ENCODE measurements at regions not wholly inside any gene's neighbourhood (a gene's known extent, or its start where the extent isn't known, plus 50 kb on each side); places are given as distances from the start of the nearest gene placed in this dataset.
"Not testable (repeated sequence)": the region's sequence is repeated elsewhere in the genome, so short reads cannot be mapped to it uniquely, and the experiment has no call there.

- Histone ChIP-seq H3K4me3 (no peak overlapping the region), H3K9me3 (no peaks in the 10 kb centered on the region), H3K27ac (no peak overlapping the region), H3K36me3 (no peaks in the 10 kb centered on the region), H3K4me1 (no peaks in the 10 kb centered on the region), H3K27me3 (no peaks in the 10 kb centered on the region)
- no peak for DNase-seq
- intact Hi-C loops (cut with DNase I): no loop called here
- TF ChIP-seq CTCF (IDR thresholded peaks at IDR 0.05): no peak
- no peak for ATAC-seq
These were observed 1054.8 kb downstream of the MRPL39 start for GRCh38 chr21:24552491-24552890.

GRCh38 chr21:24545807-24546361 lies 1061.4 kb downstream of the MRPL39 start:
- no peak for DNase-seq
- intact Hi-C loops (cut with DNase I): no loop called here
- no peak for ATAC-seq

GRCh38 chr21:24514081-24514733 lies 1093.1 kb downstream of the MRPL39 start:
- ATAC-seq (no peak), DNase-seq (no peak)
- intact Hi-C loops (cut with DNase I): no loop called here

More at GRCh38 chr21:24545807-24546361, 1061.4 kb downstream of the MRPL39 start:
- no peak for TF ChIP-seq CTCF (IDR thresholded peaks at IDR 0.05)
- Histone ChIP-seq H3K4me1 (no peaks in the 10 kb centered on the region), H3K27me3 (no peaks in the 10 kb centered on the region), H3K27ac (no peak overlapping the region), H3K9me3 (no peaks in the 10 kb centered on the region), H3K4me3 (no peak overlapping the region), H3K36me3 (no peaks in the 10 kb centered on the region)

GRCh38 chr21:24509131-24509530 lies 1098.2 kb downstream of the MRPL39 start:
- H3K4me3 ChIP-seq: no peak overlapping the region
- H3K4me1 ChIP-seq: no peaks in the 10 kb centered on the region
- intact Hi-C loops (cut with DNase I): no loop called here
- no peak for DNase-seq
- H3K9me3 ChIP-seq: no peaks in the 10 kb centered on the region
- ATAC-seq: no peak
- no peak for TF ChIP-seq CTCF (IDR thresholded peaks at IDR 0.05)
- H3K27ac ChIP-seq: no peak overlapping the region
- no peaks in the 10 kb centered on the region for H3K27me3 ChIP-seq
- no peaks in the 10 kb centered on the region for H3K36me3 ChIP-seq

More at GRCh38 chr21:24514081-24514733, 1093.1 kb downstream of the MRPL39 start:
- no peaks in the 10 kb centered on the region for H3K4me1 ChIP-seq
- no peak overlapping the region for H3K27ac ChIP-seq
- H3K27me3 ChIP-seq: no peaks in the 10 kb centered on the region
- H3K4me3 ChIP-seq: no peak overlapping the region
- peak; percentile 54 for TF ChIP-seq CTCF (IDR thresholded peaks at IDR 0.05)
- H3K9me3 ChIP-seq: no peaks in the 10 kb centered on the region
- no peaks in the 10 kb centered on the region for H3K36me3 ChIP-seq

- no peaks in the 10 kb centered on the region for H3K9me3 ChIP-seq
- no peaks in the 10 kb centered on the region for H3K4me1 ChIP-seq
- no peak overlapping the region for H3K27ac ChIP-seq
- H3K4me3 ChIP-seq: no peak overlapping the region
- no peak for TF ChIP-seq CTCF (IDR thresholded peaks at IDR 0.05)
- no peak for ATAC-seq
- no peak for DNase-seq
- no peaks in the 10 kb centered on the region for H3K36me3 ChIP-seq
- intact Hi-C loops (cut with DNase I): no loop called here
- no peaks in the 10 kb centered on the region for H3K27me3 ChIP-seq
These were observed 1120.3 kb downstream of the MRPL39 start for GRCh38 chr21:24486973-24487372.

- H3K4me3 ChIP-seq; intact Hi-C loops (cut with DNase I): not testable (repeated sequence)
These were observed 1123.9 kb downstream of the MRPL39 start for GRCh38 chr21:24483361-24483760.

More at GRCh38 chr21:24483361-24483760, 1123.9 kb downstream of the MRPL39 start:
- H3K27me3 ChIP-seq, H3K9me3 ChIP-seq, H3K4me1 ChIP-seq, H3K36me3 ChIP-seq, ATAC-seq, DNase-seq, H3K27ac ChIP-seq: not testable (repeated sequence)
